Left ventricle myocardium superior (tissue), 1 donor: ENCODE measurements at regions not wholly inside any gene's neighbourhood (a gene's known extent, or its start where the extent isn't known, plus 50 kb on each side); places are given as distances from the start of the nearest gene placed in this dataset.

Experiments
- ATAC-seq: fragments of 200-7000 bp; cut with Tn5 transposase; one replicate; pipeline ENCODE4 v1.9.1; 2020; ENCODE audit warnings: mild to moderate bottlenecking, moderate library complexity
- DNase-seq: peaks from one replicate; pipeline ENCODE4 v3.0.0-alpha.2; 2020
- intact Hi-C: fragments of 100-400 bp; cut with micrococcal nuclease; formaldehyde crosslinking; loops from one replicate; pipeline ENCODE4 v1.11.0; 2022
- donor health status: DM: no; HTN: yes; CAD: no; lungs with severe emphysema.

DNA sequence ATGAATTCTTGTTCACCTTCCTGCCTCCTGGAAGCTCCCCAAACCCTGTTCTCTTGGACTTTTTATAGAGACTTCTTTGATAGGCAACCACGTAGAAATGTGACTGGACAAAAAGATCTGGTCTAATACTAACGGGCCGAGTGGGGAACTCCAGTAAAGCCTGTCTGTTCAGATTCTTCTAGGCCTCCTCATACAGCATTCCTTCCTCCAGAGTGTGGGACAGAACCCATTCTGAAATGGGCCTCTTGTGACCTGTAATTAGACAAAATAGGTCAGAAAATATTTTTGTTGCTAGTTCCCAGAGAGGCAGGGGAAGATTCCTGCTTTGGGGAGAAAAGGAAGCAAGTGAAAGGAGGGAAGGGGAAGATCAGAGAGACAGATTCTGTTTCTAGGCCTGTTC, 374.3 kb downstream of the CDH26 start:
- DNase-seq (no peak), ATAC-seq (no peak)
- intact Hi-C loops: no loop called here

DNA sequence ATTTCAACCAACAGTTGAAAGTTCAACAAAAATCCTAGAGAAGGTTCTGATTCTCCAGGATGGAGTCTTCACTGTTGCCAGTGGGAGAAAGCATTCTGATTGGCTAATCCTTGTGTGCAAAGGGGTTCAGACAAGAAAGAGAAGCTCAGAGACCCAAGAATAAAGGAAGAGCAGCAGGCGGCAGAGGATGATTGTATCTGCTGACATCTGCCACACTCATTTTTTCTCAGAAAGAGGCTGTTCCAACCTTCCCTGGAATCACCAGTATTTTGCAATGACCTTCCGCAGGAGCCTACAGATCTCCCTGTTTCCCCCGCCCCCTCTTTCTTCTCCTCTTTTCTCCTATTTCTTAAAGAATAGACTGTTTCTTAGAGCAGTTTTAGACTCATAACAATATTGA, 376.7 kb downstream of the CDH26 start:
- intact Hi-C loops: no loop called here
- ATAC-seq: no peak
- no peak for DNase-seq

DNA sequence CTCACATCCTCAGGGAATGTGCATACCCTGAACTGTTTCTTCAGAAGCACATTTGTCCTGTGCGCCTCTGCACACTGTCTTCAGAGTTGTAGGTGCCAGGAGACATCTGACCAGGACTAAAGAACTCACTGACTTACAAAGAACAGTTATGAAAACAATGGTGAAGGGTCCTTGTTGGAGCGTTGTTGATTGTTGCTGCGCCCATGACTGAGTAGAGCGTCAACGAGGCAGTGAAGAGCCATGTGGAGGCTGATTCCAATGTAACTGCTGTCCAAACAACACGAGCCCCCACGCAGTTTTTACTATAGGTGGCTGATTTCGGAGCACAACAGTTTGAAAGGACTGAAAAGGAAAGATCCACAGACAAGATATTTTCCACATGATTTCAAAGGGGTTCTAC, 380.3 kb downstream of the CDH26 start:
- intact Hi-C loops: no loop called here
- no peak for DNase-seq
- no peak for ATAC-seq

DNA sequence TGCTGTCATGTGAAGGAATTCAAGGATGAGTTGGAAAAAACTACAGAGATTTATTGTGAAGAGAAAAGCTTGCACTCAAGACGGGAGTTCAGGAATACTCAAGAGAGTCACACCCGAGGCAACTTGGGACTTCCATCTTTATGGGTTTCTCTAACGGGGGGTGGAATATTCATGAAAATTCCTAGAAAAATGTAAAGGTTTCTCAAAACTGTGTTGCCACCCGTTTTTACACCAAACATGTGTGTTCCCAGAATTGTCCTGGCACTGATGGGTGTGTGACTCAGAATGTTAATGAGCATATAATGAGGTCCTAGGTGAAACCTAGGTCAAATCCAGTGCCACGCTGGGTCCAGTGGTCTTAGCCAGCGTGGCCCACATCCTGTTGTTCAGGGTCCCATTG, 381.5 kb downstream of the CDH26 start:
- DNase-seq (no peak), ATAC-seq (no peak)
- intact Hi-C loops: no loop called here

DNA sequence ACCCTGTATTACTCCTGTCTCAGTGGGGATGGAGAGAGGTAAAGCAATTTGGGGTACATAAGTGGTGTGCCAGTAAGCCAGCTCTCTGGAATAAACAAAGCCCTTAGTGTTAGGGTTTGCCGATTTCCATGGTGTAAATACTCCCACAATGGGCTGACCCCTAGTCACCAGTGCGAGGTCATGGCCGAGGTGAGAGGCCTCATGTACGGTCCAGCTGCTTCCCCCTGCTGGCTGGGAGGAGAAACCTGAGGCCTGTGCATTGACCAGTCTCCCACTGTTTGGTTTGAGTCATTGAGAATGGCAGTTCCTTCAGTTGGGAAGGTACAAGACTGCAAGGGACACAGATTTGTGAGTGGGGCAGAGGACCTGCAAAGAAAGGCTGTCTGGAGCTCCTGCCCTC, 382.0 kb downstream of the CDH26 start:
- intact Hi-C loops: no loop called here
- no peak for ATAC-seq
- DNase-seq: no peak

DNA sequence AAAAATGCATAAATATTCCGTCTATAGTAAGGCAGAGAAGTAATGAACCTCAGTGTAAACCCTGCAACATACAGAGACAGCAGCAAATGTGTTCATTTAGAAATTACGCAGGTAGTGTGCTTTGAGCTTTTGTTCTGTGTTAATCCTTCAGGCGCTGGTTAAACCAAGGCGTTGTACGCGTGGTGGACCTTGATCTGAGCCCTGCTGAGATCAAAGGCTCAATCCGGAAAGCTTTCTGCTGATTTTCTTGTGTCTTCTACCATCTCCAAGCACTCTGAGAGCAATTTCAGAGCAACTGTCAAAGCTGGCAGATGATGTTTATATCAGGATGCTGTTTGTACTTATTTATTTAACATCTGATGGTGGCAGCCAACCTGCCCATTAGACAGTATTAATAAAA, 382.8 kb downstream of the CDH26 start:
- no peak for ATAC-seq
- no peak for DNase-seq
- intact Hi-C loops: no loop called here

DNA sequence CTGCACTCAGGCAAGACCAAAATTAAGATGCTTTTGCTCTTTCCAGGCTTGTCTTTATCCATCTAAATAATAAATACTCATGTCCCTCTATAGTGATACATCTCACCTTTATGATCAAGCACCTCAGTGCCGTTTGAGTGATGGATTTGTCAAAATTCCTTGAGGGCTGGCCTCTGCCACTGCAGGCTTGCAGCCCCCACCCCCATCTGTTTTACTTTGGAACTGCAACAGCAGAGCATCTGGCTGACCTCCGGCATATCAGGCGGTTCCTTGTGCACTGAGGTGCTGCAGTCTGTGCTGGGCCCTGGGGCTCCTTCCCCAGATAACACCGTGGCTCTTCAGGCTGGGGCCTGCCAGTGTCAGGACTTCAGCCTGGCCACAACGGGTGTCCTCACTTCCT, 386.9 kb downstream of the CDH26 start:
- intact Hi-C loops: no loop called here
- DNase-seq (no peak), ATAC-seq (no peak)

DNA sequence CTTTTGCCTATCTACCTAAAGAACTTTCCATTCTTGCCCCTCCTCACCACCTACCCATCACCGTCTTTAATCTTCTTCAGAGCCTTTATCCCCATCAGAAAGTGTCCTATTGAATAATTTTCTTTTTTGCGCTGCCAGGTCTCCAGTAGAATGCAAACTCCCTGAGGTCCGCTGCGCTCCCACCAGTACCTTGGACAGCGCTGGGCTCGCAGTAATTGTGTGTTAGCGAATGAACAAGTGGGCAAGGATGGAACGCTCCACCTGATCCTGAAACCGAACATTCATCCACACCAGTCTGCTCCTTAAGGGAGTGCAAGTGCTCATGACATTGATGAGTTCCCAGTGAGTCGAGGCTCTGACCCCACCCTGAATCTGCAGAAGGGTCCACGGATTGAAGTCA, 391.2 kb downstream of the CDH26 start:
- intact Hi-C loops: no loop called here
- ATAC-seq: no peak
- DNase-seq: no peak

DNA sequence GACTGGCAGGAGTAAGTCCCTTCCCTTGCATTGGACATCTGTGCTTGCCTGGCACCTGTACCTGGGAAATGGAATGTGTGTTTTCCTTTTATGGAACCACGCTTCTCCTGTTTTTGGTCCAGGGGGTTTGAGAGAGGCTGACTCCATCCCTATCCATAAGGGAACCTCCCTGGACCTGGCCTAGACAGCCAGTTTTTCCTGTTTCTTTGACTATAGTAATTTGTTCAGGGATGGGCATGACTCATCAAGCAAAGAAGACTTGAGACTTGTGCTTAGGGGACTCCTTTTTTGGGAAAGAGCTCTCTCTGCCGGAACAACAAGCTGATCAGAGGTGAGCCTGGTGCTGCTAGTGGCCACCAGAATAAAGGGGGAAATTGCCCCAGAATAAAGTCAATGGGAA, 393.8 kb downstream of the CDH26 start:
- ATAC-seq (no peak), DNase-seq (no peak)
- intact Hi-C loops: no loop called here

DNA sequence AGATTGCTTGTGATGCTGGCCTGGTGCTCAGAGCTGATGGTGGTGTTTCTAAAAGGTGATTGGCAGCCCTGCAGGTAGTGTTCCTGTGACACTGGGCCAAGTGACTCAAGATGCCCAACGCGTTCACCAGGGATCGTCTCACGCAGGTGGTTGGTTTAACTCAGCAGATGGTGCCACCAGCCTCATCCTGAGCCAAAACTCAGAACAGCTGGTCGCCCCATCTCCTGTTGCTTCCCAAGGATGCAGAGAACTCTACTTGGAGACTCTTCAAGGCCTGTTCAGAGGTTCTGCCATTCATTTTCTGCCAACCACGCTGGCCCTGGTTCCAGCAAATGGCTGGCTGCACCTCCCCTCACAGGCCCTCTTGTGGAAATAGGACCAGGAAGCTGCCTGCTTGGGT, 394.4 kb downstream of the CDH26 start:
- intact Hi-C loops: no loop called here
- DNase-seq: no peak
- ATAC-seq: no peak

DNA sequence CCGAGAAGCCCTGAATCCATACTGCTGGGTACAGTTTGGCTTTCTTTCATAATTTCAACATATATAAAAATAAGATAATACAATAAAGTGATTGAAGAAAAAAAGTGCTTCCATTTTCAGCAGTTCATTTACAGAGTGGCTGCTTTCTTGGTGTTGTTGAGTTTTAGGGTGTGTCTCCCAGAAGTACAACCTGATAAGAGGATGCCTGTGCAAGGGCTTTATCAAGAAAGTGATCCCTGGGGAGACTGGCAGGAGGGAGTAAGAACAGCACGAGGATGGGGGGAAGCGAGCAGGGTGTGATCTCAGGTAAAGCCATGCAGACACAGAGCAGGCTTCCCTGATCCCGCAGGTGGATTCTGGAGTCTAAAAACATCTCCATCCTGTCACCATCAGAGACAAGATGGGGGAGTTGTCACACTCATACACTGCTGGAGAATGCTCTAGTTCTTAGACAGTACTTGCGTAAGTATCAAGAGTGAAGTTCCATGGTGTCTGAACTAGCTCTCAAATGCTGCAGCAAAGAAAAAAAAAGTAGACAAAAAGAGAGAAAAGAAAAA, 395.9 kb downstream of the CDH26 start:
- no peak for DNase-seq
- intact Hi-C loops: no loop called here
- ATAC-seq: no peak

DNA sequence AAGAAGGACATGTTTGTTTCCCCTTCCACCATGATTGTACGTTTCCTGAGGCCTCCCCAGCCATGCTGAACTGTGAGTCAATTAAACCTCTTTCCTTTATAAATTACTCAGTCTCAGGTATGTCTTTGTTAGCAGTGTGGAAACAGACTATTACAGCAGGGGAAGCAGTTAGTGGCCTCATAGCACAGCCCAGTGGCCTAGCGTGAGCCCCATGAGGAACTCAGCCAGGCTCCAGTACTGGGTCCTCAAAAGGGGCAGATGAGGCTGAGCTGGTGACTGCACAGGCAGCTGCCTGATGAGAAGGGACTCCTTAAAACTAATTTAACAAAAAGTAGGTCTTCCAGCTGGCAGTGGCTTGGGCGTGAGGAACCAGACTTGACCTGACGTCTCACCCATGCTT, 399.9 kb downstream of the CDH26 start:
- no peak for DNase-seq
- intact Hi-C loops: no loop called here
- no peak for ATAC-seq

DNA sequence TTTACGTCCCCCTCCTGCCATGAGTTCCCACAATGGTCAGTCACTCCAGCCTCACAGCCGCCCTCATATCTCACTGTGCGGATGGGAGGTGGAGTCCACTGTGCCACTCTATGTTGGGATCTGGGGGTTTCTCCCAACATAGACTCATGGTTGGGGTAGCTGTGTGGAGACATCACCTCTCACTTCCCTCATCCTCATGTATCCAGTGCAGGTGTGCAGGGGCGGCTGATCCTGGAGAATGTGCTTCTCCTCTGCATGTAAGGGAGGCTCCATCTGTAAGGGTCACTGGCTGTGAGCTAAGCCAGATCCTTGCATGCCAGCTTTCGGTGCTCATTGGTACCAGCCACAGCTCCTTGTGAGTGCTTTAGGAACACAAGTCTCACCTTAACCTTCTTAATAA, 400.8 kb downstream of the CDH26 start:
- no peak for ATAC-seq
- intact Hi-C loops: no loop called here
- DNase-seq: no peak

DNA sequence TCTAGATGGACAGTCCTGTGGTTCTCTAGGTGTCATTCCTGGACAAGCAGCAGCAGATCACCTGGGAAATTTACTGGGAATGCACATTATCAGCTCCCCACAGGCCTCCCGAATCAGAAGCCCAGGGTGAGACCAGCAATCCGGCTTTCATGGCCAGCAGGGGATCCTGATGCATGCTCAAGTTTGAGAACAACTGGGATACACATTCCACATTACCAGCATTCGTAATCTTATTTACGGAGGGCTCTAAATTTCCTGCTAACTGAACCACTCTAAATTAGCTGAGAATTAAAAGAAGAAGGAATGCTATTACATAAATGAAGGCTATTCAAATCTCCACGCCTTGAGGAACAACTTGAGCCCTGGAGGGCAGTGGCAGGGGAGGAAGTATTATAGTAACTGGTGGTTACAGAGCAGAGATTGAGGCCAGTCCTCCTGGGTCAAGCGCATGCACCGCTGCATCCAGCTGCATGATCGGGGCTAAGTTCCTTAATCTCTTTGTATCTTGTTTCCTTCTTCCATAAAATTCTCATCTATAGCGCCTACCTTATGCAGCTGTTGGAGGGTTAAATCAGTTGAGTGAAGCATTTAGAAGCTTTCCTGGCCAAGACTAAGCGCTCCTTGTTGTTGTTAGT, 403.7 kb downstream of the CDH26 start:
- ATAC-seq (no peak), DNase-seq (no peak)
- intact Hi-C loops: no loop called here

DNA sequence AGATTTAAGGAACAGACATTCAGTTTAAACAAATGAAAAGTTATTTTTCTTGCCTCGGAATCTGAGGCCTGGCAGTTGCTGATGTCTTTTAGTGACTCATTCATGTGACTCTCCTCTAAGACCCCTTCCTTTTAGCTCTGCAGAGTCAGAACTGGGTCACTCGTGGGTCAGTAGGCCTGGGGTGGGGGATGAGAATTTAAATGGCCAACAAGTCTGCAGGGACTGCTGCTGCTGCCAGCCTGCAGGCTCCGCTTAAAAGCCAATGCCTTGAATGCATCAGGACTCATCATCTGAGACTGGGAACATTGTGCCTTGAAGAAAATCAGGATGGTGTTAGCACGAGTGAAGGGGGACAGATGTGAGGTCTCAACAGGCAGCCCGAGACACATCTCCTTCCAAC, 404.3 kb downstream of the CDH26 start:
- ATAC-seq: no peak
- no peak for DNase-seq
- intact Hi-C loops: no loop called here

DNA sequence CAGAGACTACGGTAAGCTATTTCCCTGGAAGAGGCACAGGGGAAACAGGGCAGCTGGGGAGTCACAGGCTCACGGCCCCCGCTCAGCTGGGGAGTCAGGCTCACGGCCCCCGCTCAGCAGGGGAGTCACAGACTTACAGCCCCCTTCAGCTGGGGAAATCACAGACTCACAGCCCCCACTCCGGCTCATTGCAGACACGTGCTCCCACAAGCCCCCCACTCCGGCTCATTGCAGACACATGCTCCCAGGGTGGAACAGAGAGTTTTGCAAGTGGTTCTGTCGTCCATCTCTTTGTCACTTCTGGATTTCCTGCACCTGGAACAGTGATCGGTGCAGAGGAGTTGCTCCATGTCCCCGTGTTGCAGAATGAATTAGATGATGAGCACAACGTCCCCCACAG, 405.5 kb downstream of the CDH26 start:
- no peak for ATAC-seq
- intact Hi-C loops: no loop called here
- DNase-seq: no peak

DNA sequence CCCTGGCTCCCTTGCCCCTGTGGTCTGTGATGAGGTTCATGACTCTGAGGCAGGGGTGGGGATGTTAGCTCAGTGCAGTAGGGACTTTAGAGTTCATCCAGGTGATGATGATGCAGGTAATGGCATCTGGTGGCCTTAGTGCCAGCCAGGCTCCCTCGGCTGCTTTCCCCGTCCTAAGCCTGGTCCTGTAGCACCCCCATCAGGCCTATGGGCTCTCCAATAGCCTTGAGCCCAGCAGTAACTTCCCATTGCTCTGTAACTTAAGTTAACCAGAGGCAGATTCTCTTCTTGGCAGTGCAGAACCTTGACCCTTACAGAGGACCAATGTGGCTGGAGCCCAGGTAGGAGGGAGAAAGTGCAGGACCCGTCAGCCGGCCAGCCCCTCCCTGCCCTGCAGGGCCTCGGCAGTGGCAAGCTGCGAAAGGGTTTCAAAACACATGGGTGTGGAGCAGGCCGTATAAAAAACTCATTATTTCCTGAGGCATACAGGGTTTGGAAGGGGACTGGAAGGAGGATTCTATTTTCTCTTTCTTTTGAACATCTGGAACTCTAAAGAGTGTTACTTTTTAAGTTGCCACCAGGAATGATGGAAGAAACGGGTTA, 406.9 kb downstream of the CDH26 start:
- DNase-seq (no peak), ATAC-seq (no peak)
- intact Hi-C loops: no loop called here

DNA sequence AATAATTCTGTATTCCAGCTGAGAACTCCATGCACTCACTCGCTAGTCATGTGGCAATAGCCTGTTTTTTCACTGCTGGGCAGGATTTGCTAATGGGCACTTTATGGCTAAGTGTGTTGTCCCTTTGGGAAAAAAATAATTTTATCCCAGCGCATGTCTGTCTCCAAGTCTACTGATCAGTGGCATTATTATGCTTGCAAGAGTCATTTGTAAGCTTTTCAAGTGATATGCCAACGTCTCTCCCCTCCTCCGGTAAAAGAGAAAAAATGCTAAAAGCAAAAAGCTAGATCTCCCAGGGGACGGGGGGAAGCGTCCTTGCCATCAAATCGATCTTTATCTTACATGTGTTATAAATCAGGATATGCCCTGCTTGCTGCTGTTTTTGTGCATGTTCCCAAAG, 407.7 kb downstream of the CDH26 start:
- no peak for ATAC-seq
- intact Hi-C loops: no loop called here
- no peak for DNase-seq

DNA sequence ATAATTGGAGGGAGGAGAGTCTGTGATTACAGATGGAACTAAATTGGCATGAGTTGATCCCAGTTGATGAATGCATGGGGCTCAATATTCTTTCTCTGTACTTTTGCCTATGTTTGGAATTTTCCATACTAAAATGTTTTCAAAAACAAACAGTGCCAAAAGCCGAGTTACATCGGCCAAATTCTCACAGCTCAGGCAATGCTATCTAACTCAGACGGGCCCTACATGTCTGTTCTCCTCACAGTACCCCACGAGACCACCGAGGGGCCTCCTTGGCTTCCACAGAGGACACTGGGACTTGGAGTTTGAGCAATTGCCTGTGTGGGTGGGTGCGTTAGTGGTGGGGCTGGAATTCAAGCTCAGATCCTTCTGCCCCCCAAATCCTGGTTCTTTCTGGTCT, 413.2 kb downstream of the CDH26 start:
- intact Hi-C loops: no loop called here
- DNase-seq (no peak), ATAC-seq (no peak)

DNA sequence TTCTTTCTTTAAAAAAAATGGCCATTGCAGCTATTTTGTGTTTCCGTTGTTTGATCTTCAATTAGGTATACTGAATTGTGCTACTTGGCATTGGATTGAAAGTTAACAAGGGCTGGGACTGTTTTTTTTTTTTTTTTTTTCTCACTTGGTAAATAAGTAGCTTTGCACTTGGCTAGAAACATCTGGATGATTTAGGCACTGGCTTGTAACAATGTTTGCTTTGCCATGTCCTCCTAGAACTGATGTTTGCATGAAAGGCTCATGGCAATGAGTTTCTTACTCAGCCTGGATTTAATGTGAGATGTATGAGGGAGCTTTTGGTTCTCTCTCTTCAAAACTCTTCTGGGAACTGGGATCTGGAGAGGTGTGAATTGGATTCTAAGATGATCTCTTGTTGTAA, 414.1 kb downstream of the CDH26 start:
- intact Hi-C loops: no loop called here
- ATAC-seq (no peak), DNase-seq (no peak)

DNA sequence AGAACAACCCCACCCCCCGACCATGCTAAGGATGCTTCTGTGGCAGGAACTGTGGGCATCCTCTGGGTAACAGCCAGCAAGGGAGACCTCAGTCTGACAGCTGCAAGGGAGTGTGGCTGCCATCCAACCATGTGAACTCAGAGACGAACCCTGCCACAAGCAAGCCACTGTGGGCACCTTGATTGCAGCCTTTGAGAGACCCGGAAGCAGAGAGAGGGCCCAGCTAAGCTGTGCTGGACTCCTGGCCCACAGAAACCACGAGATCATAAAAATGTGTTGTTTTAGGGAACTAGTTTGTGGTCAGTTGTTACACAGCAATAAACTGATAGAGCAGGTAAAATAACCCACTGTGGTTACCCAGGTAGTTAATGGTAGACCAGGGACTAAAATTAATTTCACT, 414.6 kb downstream of the CDH26 start:
- ATAC-seq (no peak), DNase-seq (no peak)
- intact Hi-C loops: no loop called here

DNA sequence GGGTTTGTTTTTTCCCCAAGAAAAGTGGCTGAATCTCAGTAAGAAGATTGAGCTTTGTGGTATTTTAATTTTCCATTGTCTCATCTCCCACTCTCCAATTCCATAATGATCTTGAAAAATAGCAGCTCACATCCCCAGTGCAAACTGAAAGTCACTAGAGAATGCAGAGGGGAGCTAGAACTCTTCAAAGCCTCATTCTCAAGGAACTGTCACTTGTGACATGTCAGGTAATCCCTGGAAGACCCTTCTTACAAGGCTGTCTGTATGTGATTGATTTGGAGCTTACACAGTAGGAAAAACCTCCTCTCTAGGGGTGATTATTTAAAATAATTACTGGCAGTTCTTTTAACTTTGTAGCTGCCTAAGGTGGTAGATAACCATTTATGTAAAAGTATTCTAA, 420.4 kb downstream of the CDH26 start:
- intact Hi-C loops: no loop called here
- no peak for ATAC-seq
- no peak for DNase-seq
